ENCODE measurements at regions not wholly inside any gene's neighbourhood (a gene's known extent, or its start where the extent isn't known, plus 50 kb on each side); places are given as distances from the start of the nearest gene placed in this dataset.
"Not testable (repeated sequence)": the region's sequence is repeated elsewhere in the genome, so short reads cannot be mapped to it uniquely, and the experiment has no call there.

- not testable (repeated sequence) for TF ChIP-seq CTCF (IDR thresholded peaks at IDR 0.05; ENCODE audit: low read depth, low read length, missing input control); REST (IDR thresholded peaks at IDR 0.05); YY1 (IDR thresholded peaks at IDR 0.05); GABPA (IDR thresholded peaks at IDR 0.05 in 1 of 2, conservative IDR thresholded peaks at IDR 0.05 in 1 of 2); TAF1 (conservative IDR thresholded peaks at IDR 0.05); RAD21 (IDR thresholded peaks at IDR 0.05); ATF3 (IDR thresholded peaks at IDR 0.05); SP1 (IDR thresholded peaks at IDR 0.05); MAX (IDR thresholded peaks at IDR 0.05); RXRA (IDR thresholded peaks at IDR 0.05); FOXA1 (IDR thresholded peaks at IDR 0.05)
Observed at GRCh38 chr5:60426189-60426588, 273.8 kb downstream of the DEPDC1B start.

Measured in liver (tissue), 3 donors.